Tongue (tissue), 1 donor: ENCODE measurements at regions not wholly inside any gene's neighbourhood (a gene's known extent, or its start where the extent isn't known, plus 50 kb on each side); places are given as distances from the start of the nearest gene placed in this dataset.
"Not testable (repeated sequence)": the region's sequence is repeated elsewhere in the genome, so short reads cannot be mapped to it uniquely, and the experiment has no call there.

ENCODE experiments used
- DNase-seq: peaks from one replicate; pipeline ENCODE4 v3.0.0-alpha.2; 2015

DNA sequence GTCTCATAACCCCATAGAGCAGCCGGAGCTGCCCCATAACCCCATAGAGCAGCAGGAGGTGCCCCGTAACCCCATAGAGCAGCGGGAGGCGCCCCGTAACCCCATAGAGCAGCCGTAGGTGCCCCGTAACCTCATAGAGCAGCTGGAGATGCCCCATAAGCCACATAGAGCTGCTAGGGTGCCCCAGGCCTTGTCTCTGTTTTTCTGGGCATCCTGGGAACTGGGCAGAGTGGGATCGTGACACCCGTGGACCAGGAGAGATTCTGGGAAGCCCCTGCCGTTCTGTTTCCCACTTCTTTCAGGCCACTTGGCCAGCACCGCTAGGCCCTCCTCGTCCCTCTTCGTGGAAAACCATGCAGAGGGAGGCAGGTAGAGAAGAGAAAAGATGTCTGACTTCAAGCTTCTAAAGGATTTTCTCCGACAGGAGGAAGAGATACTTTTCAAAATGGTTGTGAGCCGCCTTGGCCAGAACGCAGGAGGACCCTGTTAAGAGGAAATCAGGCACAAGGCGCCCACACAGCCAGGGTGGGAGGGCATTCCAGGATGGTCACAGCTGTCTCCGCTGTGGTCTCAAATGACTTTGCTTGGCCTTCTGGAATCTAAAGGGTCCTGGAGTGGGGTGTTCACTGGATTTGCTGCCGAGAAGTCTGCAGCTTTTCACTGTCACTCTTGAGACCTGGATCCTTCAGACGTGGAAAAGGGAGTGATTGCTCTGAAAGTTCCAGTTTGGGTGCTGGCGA, 171.8 kb downstream of the NPIPB11 start:
- DNase-seq = peak; percentile 80

DNA sequence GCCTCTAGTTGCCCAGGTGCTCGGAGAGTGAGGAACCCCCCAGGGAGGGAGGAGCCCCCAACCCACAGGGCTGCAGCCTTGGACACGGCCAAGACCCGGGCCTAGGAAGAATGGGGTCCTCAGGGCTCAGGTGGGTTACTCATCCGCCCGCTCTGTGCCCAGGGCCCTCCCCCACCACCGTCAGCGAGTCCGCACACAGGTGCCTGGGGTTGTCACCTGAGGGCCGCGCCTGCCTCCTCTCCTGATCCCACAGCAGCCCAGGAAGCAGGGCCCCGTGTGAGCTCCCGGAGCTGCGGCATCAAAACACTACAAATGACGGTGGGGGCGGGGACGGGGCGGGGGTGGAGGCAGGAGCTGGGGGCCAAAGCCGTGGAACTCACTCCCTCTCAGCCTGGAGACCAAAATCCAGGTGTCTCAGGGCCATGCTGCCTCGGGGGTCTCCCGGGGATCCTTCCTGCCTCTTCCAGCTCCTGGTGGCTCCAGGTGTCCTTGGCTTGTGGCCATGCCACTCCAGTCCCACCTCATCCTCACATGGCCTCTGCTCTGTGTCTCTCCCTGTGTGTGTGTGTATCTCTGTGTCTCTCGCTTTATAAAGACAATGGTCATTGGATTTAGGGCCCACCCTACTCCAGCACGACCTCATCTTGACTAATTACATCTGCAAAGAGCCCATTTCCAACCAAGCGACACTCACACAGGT, 172.7 kb downstream of the NPIPB11 start:
- not testable (repeated sequence) for DNase-seq

DNA sequence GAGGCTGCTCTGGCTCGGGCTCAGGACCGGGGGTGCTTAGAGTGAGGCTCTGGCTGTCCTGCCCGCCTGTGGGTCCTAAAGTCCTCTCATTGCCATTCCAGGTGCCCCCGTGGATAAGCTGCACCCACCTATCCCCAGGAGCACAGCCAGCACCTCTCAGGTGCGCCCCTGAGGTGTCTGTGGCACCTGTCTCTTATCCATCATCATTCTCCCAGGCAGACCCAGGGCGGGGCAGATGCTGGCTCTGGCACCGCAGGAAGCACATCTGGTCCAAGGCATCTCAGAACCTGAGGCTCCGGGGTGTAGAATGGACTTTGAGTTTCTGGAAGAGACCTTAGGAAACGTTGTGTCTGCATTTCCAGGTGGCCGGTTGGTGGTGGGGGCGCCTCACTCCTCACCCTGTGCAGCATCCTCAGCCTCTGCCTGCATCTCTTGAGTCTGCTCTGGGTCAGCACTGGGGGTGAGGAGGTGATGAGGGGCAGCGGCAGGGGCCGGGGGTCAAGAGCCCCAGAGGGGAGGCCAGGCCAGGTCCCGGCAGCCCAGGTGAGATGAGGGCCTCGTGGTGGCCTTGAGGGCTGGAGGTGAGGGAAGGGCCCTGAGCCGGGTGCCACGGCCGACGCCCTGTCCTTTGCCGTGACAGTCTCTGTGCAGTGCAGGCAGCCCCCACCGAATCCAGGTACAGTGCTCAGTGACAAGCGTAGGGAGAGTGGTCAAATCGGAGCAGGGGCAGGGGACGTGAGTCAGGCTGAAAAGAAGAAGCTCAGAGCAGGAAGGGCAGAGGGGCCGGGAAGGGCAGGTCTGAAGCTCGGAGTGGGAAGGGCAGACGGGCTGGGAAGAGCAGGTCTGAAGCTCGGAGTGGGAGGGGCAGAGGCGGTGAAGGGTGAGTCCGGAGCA, 173.5 kb downstream of the NPIPB11 start:
- DNase-seq = no peak

DNA sequence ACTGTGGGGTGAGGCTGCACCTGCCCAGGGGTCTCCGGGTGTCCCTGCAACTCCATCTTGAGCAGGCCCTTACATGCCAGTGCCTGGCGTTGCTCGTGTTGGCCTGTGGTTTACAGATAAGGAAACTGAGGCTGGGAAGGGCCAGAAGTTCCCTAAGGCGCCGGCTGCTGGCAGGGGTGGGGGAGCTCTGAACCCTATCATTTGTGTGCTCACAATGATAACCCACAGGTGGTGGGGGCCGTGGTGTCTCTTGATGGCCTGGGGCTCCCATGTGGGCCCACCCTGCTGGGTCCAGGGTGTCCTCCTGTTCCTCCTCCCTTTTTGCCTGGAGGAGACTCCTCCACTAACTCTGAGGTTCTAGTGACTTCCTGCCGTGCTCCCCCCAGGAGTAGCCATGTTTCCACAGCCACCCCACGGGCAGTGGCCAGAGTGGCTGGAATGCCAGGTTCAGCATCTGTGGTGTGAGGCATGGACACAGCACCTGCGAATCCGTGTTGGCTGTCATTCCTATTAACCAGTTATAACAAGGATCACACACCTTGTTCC, 174.3 kb downstream of the NPIPB11 start:
- DNase-seq = not testable (repeated sequence)

DNA sequence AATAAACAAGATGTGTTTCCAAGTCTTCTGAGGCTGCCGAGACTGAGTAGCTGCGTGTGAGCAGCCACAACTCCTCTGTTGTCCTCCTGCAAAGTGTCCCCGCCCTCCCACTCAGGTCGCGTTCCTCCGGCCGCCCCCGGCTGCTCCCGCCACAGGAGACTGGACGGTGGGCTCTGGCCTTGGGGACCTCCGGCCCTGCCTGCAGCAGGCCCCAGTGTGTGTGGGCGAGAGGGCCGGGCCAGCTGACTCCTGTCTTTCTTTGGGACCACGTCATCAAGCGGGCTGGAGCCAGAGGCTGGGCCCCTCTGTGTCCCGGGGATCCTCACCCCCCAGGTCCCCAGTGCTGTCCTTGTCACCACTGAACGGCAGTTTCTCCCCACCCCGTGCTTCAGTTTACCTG, 175.3 kb downstream of the NPIPB11 start:
- DNase-seq = no peak

DNA sequence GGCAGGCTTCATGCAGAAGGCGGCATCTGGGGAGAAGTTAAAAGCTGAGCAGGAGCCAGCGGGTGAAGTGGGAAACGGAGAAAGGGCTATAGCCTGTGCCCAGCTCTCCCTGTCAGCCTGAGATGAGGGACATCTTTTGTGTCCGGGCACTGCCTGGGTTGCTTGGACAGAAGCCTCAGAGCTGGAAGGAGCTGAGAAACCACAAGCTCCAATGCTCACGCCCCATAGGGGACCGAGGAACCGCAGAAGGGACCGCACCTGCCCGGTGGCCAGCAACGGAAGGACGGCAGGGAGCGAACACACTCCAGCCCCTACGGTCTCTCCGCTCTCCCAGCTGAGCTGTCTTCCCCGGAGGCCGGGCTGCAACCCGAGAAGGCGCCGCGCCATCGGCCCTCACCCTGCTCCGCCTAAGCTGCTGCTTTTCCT, 175.8 kb downstream of the NPIPB11 start:
- DNase-seq = peak; percentile 50

DNA sequence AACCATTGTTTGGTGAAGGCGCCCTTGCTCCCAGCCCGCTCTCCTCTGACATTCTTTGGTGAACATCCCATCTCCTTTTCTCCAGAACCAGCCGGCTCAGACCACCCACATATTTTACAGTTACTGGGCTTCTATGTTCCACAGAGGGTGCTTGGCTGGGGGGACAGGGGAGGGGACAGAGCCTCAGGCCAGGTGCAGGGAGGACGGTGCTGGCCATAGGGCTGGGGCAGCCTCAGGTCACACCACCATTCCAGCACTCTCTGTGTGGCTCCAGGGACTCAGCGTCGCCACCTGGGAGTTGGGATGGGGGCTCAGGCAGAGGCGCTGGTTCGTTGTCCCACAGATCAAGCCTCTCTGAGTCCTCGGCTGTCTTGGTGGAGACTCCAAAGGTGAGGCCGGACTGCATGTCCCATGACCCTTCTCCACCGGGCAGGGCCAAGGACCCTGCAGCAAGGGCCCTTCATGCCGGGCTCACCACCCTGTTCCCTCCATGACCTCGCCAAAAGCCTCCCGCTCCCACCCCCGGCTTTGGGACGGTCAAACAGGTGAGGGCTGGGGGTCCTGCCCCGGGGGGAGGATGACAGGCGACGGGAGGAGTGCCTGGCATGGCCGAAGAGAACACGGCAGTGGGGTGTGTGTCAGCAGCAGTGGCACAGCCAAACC, 176.4 kb downstream of the NPIPB11 start:
- DNase-seq = not testable (repeated sequence)

DNA sequence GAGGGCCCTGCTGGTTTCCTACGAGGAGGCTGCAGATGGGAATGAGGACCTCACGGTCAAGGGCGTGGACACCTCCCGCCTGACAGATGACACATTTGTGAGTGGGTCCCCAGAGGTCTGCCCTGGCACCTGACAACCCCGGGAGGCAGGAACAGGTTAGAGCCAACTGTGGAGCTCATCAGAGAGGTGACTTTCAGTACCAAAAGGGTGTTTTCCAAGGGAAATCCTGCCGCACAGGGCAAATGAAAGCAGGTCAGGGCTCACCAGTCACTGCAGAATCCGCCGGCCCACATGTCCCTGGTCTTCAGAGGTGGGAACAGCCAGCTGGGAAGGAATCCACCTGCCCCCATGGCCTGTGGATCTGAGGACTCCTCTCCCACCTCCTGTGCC, 176.9 kb downstream of the NPIPB11 start:
- not testable (repeated sequence) for DNase-seq

DNA sequence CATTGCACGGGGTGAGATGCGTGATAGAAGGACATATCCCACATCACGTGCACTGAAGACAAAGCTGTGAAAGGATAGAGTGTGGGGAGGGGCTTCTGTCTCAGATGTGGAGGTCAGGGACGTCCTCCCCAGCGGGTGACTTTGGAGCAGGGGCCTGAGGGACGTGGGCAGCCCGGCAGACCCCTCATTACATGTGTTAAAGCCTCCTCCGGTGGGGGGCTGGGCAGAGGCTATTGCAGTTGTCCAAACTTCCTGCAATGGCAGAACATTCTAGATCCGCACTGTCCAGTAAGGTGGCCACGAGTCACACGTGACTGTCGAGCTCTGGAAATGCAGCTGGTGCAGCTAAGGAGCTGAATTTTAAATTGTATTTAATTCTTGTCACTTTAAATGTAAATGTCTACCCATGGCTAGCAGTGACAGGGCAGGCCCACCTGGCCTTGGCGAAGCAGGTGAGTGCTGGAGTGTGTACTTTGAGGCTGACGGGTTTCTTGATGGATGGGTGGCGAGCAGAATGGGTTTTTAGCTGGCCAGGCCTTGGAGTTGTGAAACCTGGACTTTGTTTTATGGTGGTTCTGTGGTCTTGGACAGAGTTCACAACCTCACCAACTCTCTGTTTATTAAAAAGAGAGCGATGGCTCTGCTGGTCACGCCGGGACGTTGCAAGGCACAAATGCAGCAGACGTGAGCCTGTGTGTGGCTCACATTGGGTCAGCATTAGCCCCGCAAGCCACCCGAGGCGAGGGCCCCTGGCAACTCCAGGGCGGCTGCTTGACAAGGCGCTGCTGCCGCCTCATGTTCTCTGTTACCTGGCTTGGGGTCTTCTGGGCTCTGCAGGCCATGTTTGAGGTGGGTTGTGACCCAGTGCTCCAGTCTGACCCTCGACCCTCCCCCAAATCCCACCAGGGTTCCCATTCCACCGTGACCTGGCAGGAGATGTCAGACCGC, 177.6 kb downstream of the NPIPB11 start:
- not testable (repeated sequence) for DNase-seq

DNA sequence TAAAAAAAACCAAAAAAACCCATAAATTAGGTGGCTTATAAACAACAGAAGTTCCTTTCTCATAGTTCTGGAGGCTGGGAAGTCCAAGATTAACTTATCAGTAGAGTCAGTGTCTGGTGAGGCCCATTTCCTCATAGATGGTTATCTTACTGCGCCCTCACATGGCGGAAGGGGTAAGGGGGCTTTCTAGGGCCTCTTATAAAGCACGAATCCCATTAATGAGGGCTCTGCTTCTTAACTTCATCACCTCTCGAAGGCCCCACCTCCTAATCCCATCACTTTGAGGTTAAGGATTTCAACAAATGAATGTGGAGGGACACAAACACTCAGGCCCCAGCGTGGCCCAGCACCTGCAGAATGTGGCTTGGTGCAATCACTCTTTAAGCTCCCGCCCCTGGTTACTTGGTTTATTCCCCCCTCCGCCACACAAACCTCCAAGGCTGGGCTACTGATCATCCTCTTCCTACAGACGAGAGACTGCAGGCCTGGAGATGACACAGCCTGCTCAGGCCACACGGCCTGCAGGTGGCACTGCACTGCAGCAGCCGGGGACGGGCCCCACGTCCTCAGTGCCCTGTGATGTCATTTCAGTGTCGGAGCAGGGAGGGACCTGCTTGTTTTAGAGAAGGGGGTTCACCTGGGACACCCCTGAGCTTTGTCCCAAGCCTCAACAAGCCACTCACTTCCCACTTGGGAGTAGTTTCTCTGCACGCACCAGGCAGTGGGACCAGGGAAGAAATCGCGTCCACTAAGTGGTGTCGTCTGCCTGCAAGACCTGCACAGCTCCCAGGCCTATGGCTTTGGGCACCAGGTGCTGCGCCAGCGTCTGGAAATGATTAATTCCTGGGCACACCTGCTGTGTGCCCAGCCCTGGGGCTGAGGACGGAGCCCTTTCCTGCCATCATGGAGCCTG, 178.5 kb downstream of the NPIPB11 start:
- DNase-seq = peak; percentile 55

DNA sequence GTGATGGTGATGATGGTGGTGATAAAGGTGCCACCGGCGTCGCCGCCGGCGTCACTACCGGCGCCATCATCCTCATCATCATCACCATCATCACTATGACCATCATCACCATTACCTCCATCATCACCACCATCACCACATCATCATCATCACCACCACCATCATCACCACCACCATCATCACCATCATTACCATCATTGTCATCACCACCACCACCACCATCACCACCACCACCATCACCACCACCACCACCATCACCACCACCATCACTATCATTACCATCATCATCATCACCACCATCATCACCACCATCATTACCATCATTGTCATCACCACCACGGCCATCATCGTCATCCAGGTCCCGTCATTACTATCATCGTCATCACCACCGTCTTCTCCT, 179.7 kb downstream of the NPIPB11 start:
- no peak for DNase-seq

DNA sequence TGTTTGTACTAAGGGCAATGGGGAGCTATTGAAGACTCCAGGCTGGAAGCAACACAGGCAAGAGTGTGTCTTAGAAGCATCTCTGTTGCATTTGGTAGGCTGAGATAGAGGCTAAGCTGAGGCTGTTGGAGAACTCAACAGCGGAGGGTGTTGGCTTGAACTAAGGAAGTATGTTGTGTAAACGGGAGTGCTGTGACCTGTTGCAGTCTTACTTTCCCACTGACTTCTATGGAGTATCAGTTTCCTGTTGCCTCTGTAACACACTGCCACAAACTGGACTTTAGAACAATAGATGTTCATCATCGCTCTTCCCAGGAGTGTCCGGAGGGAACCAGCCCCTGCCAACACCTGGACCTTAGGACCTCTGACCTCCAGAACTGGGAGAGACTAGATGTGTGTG, 181.8 kb downstream of the NPIPB11 start:
- DNase-seq = not testable (repeated sequence)

DNA sequence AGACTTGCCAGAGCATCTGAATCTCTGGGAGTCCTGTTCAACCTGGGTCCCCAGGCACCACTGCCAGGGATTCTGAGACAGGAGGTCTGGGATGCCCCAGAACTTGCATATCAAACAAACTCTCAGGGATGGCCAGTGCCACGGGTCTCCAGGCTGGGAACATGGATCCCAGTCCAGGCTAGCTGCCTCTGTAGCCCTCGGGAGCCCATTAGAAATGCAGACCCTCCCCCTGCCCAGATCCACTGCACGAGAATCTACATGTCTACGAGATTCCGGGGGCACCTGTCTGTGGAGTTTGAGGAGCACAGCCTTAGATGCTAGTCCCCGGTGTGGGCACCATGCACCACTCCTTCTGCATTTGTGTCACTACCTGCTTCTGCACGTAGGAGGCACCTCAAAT, 183.9 kb downstream of the NPIPB11 start:
- DNase-seq = not testable (repeated sequence)

DNA sequence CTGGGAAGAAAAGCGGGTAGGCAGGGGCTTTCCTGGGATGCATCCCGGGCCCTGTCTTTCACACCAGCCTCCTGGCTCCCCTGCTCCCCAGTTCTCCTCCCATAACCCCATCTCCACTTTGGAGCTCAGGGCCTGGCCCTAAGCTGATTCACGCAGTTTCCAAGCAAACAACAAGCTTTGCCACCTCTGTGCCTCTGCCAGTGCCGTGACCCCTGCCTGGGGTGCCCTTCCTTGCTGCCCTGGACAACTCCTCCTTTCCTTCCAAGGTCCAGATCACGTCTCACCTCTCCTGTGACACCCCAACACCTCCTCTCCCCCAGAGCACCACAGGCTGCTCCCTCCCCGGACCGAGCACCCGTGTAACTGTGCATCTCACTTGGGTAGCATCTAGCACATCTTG, 184.5 kb downstream of the NPIPB11 start:
- DNase-seq = not testable (repeated sequence)

DNA sequence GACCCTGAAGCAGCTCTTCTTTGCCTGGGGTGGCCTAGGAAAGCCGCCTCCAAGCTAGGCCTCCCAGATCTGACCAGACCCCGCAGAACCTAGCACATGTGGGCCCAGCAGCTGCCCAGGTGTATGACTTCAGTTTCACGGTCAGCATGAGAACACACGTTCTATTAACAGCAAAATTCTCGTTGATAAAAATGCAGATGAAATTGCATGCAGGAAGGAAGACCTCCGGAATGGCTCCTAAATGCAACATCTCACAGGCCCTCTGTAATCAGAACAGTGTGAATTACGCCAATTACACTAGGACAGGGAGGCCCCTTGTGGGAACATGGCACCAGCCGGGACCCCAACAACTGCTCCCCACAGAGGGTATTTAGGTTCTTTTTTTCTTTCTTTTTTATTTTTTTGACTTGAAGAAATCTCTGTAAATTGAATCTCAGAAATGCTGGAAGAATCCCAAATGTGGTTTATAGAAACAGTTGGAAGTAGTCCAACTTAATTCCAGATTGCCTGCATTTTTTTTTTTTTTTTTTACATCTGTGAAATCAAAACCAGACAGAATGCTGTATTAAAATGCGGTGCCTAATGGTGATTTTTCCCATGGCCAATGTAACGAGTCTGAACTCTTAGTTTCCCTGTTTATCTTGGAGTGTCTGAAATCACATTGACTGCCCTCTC, 185.1 kb downstream of the NPIPB11 start:
- DNase-seq = peak; percentile 70

DNA sequence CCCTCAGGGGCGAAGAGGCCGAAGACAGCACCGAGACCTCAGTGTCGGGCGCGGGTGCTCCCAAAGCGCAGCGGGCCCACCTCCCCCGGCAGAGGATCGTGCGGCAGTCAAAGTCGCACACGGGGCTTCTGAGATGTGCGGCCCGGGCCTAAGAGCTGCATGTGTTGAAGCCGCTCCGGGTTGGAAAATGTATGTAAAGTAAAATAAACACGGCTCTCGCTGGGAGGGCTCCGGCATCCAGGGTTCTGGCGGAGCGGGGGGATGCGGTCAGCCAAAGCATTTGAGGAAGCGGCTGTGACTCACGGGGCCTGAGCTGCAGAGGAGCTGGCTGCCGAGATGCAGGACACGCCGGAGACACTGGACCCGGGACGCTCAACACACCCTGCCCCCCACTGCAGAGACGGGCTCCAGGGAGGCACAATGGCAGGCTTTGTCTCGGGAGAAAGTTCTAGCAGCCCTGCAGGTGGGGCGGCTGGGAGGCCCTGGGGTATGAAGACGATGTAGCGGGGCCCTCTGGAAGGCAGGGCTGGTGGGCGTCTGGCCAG, 185.8 kb downstream of the NPIPB11 start:
- DNase-seq = peak; percentile 74

DNA sequence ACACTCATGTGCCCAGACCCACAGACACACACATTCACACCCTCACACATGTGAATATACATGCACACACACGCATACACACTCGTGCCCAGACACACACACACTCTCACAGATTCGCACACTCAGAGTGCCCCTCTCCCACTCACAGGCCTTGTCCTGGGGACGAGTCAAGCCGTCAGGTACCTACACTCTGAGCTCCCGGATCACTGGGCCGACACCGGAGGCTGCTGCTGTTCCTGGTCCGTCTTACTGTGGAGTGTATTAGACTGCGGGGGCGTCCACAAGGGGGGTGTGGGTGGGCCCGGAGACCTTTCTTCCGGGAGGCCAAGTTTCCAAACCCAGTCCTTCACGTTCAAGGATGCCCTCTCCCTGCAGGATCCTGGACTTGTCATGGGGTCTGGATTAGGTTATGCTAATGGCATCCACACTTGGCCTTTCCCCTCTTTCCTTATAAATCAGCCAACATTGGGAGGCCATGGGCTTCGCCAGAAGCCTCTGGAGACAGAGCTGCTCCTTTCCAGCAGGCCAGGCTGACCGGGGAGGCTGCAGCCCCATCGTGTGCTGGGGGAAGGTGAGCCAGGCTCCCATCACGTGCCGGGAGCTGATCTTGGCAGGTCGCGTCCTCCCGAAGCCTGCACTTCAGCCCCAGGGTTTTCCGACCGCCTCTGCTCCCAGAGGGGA, 186.4 kb downstream of the NPIPB11 start:
- not testable (repeated sequence) for DNase-seq

DNA sequence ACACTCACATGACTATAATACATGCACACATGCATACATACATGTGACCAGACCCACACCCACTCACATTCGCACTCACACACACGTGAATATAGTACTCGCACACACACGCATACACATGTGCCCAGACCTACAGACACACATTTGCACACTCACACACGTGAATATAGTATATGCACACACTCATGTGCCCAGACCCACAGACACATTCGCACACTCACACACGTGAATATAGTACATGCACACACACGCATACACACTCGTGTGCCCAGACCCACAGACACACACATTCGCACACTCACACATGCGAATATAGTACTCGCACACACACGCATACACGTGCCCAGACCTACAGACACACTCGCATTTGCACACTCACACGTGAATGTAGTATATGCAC, 186.9 kb downstream of the NPIPB11 start:
- DNase-seq = not testable (repeated sequence)
